NCI-H2196 treated with DMSO at 0.1 percent for 48 hours (cell line): ENCODE measurements at regions not wholly inside any gene's neighbourhood (a gene's known extent, or its start where the extent isn't known, plus 50 kb on each side); places are given as distances from the start of the nearest gene placed in this dataset.
"Not testable (repeated sequence)": the region's sequence is repeated elsewhere in the genome, so short reads cannot be mapped to it uniquely, and the experiment has no call there.

Experiments used
- DNase-seq: peaks from one replicate; lab custom pipeline; 2025; ENCODE audit not compliant: unreplicated experiment; lab: John Stamatoyannopoulos, UW

DNA sequence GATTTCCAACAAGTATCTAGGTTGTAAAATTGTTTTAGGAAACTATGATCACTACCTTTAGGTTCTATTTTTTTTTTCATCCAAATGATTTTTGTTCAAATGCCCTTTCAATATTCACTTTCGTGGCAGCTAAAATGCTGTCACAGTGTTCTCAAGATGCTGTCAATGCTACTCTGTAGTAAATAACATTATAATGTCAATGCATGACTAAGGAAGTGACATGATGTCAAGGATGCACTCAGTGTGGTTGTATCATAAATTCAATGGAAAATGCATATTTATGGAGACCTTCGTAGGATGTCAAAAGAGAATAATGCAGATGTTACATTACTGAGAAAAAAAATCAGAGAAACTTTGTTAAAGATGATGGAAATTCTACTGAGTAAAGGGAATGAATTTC, 673.8 kb downstream of the ANKRD7 start:
- no peak for DNase-seq

DNA sequence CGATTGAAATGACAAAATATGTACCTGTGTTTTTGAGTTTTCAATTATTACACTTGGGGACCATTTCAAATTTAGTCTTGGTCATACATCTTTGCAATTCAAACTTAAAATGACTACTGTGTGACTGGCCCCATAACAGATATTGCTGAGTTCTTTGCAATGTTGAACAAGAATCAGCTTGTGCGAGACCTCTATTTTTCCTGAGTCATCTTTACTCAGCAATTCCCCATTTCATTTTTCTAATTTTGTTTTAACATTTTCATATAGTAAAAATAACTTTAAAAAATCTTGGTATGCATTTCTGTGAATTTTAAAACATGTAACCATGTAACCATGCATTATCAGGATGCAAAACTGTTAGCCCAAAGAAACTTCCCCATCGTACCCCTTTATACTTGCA, 678.1 kb downstream of the ANKRD7 start:
- DNase-seq: no peak

DNA sequence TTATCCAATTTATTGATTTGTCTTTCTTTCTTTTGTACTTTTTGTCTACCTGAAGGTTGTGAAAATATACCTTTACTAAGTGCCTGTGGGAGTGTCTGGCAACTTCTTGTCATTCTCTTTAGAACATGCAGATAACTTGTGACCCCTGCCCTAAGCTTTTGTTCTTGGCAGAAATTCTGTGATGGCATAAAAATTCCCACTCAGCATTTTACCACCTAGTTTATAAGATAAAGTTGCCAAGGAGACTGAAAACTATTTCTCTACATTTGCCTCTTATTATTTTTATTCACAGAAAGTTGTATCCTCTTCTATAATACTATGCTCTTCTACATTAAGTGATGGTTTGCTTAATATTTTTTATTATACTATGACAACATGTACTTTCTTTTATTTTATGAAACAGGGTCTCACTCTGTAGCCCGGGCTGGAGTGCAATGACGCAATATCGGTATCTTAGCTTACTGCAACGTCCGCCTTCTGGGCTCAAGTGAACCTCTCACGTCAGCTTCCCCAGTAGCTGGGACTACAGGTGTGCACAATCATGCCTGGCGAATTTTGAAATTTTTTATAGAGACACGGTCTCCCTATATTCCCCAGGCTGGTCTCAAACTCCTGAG, 683.5 kb downstream of the ANKRD7 start:
- DNase-seq: no peak

DNA sequence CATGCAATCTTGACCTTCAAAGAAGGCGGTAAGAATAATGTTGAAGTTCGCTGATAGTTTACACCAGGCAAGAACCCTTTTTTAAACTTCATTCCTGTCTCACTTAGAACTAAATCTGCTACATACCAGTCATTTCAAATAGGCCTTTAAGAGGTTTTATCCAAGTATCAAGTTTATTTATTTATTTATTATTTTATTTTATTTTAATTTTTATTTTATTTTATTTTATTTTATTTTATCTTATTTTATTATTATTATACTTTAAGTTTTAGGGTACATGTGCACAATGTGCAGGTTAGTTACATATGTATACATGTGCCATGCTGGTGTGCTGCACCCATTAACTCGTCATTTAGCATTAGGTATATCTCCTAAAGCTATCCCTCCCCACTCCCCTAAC, 691.6 kb downstream of the ANKRD7 start:
- DNase-seq: not testable (repeated sequence)

DNA sequence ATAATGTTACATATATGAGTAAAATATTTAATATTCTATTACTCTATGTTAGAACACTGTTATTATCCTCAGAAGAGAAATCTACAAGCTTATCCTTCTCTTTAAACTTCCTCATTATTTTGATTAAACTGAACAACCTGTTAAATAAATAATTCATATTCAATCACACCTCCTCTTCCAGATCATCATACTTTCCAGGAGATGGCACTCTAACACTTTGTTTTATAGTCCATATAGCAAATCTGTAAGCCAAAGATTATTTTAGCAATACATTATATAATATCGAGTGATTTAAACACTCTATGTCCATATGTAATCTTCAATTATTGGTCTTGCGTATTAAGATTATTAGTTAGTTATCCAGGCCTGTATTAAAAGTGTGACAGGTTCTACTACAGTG, 694.1 kb downstream of the ANKRD7 start:
- no peak for DNase-seq

DNA sequence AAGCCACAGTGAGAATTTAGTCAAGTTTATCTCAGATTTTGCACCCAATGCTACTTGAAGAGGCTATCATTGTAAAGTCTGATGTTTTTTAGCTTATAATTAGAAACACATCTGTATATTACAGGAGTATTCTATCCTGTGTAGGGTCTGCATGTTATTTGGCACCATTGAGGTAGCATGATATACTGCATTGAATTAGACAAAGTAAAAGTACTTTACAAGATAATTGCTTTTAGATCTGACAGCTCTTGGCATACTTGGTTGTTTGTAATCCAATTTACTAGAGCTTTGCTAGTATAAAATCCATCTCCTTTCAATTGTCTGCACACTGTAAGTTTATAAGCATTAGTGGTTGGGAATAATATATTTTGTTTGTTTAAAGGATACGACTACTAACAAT, 714.3 kb downstream of the ANKRD7 start:
- DNase-seq: no peak

DNA sequence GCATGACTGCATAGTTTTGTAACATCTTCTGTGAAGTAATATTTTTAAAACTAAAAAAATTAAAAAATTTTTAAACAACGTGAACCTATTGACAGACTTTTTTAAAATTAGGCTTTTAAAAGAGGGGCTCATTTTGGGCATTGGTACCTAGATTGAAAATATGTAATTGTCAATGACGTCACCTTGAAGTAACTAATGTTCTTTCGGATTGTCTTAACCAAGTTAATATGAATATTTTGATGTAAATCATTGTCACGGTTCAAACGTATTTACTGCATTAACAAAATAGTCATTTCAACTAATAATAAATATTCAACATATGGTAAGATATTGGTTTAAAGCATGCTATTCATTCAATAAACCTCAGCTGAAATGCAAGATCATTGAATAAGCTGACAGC, 719.8 kb downstream of the ANKRD7 start:
- no peak for DNase-seq

DNA sequence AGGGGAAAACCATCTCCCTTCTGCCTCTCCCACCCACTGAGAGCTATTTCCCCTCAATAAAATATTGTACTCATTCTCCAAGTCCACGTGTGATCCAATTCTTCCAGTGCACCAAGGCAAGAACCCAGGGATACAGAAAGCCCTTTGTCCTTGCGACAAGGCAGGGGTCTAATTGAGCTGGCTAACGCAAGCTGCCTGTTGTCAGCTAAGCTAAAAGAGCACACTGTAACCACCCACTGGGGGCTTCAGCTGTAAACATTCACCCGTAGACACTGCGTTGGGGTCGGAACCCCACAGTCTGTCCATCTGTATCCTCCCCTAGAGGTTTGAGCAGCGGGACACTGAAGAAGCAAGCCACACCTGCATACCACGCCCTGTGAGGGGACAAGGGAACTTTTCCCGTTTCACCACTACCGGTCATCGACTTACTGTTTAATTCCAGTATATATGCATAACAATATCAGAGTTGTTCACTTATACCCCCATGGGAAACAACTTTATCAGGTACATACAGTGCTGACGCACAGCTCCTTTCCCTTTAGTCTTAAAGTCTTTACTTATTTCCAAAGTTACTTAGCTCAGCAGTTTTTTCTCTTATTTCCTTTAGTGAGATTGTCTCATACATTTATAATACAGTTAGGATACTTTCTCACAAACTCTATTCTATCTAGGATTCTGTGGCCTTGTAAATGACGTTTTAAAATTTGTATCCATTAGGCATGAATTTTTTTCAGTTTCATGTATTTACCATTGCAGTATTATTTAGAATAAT, 721.6 kb downstream of the ANKRD7 start:
- no peak for DNase-seq

DNA sequence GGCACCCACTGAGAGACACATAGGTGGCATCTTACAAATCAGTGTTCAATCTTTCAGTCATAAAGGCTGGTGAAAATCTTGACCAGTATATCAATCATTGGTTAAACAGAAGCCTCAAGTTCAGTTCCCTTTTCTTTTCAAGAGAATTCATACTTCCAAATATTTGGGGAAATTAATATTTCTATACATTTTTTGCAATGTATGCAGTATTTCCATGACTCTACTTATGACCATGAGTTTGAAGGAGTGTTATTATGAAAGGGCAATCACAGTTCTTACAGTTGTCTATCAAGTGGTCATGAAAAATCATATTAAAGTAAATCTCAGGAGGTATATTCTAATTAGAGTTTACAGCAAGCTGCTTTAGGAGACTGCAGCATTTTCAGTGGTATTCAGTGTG, 724.0 kb downstream of the ANKRD7 start:
- DNase-seq: no peak

DNA sequence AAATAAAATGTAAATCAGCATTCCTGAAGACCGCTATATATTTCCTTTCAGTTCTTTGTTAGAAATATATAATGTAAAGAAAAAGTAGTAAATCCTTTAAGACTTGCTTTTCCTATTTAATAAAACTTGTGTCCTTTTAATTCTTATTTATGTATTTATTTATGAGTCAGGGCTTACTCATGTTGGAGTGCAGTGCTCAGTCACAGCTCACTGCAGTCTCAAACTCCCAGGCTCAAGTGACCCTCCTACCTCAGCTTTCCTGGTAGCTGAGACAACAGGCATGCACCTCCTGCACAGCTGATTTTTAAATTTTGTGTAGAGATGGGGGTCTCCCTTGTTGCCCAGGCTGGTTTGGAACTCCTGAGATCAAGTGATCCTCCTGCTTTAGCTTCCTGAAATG, 724.5 kb downstream of the ANKRD7 start:
- no peak for DNase-seq

DNA sequence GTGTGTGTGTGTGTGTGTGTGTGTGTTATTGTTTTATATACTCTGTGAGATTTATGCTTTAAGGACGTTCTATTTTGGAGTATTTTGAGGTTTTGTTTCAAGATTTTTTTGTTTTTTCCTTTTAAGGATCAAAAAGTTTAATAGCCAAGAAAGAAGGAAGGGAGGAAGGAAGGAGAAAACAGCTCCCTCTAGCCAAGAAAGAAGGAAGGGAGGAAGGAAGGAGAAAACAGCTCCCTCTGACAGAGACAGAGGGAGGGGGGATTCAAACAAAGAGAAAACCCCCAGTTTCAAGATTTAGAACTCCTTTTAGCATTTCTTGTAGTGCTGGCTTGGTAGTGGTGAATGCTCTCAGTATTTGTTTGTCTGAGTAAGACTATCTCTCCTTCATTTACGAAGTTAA, 731.8 kb downstream of the ANKRD7 start:
- DNase-seq: not testable (repeated sequence)

DNA sequence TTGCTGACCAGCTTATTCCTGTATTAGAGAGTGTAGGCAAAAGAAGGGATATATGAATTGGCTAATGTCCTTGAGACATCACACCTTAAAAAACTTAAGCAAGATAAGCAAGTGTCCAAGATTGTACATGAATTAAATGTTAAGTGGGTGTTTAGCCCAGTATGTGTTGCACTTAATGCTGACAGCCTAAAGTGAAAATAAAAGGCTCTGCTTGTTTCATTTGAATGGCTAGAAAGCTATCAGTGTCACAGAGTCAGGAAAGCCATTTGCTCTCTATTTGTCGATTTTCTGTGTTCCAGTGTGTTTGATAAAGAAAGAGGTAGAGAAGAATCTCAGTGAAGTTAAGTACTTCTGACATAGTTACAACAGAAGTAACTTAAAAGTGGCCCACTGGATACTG, 744.9 kb downstream of the ANKRD7 start:
- no peak for DNase-seq

DNA sequence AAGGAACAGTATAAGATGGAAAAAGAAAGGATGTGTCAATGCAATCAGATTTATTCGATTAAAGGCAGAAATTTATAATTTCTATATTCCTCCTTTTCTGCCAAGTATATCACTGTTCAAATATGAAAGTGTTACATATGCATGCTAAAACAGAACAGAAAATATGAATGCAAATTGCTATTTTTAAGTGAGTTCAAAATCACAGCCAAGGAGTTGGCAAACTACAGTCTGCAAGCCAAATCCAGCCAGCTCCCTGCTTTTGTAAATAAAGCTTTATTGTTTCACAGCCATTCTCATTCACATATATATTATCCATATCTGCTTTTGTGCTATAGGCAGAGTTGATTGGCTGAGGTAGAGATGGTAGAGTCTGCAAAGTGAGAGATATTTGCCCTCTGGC, 747.2 kb downstream of the ANKRD7 start:
- DNase-seq: no peak

DNA sequence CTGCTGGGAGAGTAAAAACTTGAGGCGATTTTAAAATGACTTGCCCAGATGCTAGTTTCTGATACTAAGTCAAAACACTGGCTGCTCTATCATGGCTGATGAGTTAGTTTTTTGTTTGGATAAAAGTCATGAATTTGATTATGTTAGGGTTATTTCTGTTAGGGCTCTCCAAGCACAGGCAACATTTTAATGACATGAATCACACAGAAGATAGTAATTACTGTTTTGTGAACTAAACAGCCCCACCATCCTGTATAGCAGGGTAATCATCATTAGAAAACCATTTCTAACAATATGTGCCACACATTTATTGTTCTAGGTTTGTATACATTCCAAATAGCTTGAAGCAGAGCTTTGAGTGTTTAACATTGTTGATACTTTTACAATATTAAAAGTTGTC, 750.3 kb downstream of the ANKRD7 start:
- DNase-seq: no peak

DNA sequence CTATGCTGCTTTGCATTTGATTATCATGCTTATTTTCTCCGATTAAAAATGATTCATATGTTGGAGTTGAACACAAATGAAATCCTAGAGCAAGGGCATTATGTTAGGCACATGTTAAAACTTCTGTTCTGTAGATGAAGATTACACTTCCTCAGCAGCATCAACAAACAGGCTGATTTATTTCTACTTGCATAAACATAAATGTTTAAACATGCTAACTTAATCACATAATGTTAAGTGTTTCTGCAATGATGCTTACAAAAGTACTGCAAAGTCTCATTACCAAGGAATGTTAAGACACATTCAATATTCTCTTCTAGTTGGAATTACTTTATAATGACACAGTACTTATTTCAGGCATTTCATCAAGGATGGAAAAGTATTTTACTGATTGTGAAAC, 770.8 kb downstream of the ANKRD7 start:
- DNase-seq: no peak

DNA sequence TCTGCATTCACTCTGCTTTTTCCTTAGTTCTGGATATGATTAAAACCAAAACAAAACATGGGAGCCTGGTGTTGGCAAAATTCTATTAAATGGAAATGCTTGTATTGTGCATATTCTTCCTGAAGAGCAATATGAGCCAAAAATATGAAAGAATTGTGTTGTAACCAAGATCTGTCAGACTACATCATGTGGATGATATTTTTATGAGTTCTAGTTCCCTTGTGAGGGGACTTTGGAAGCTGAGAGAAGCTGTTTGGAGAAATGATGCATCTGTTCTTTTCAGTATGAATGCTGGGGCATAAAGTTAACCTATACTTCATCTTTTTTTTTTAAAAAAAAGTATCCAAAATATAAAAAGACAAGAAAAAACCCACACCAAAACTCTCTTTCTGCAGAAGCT, 782.7 kb downstream of the ANKRD7 start:
- DNase-seq: no peak

DNA sequence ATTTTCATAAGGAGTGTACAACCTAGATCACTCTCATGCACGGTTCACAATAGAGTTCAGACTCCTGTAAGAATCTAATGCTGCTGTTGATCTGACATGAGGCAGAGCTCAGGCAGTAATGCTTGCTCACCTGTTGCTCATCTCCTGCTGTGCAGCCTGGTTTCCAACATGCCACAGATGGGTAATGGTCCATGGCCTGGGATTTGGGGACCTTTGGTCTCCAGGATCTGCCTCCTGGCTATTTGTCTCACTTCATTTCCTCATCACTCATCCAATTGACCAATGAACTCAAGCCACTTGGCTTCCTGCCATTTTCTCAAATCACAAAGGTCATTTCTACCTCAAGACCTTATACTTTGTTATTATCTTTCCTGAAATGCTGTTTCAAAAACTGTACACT, 786.1 kb downstream of the ANKRD7 start:
- no peak for DNase-seq

DNA sequence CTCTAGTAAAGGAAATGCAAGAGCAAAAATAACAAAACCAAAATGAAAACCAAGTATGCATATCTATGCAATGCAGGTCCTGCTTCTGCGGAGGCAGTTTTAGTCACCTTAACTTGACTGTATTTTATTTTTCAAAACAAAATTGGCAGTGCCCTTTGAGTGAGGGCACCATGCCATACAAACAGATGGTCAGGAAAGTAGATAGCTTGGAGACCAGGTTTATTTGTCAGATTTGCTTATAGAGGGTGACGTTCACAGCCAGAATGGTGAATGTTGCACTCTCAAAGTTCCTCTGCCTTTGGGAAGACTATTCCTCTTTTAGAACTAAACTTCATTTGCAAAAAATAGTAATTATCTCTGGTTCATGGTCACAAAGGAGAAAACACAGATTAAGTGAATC, 801.9 kb downstream of the ANKRD7 start:
- DNase-seq: no peak

DNA sequence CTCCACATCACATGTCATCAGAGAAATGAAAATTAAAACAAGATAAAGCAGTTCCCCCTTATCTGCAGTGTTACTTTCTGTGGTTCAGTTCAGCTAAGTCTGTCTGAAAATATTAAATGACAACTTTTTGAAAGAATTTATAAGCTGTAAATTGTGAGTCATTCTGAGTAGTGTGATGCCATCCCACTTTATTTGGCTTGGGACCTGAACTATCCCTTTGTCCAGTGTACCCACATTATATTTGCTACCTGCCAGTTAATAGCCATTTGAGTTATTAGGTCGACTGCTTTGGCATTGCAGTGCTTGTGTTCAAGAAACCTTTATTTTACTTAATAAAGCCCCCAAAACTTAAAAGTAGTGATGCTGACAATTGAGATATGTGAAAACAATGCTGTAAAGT, 804.2 kb downstream of the ANKRD7 start:
- DNase-seq: no peak

DNA sequence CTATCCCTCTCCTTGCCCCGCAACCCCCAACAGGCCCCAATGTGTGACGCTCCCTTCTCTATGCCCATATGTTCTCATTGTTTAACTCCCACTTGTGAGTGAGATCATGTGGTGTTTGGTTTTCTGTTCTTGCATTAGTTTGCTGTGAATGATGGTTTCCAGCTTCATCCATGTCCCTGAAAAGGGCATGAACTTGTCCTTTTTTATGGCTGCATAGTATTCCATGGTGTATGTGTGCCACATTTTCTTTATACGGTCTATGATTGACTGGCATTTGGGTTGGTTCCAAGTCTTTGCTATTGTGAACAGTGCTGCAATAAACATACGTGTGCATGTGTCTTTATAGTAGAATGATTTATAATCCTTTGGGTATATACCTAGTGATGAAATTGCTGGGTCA, 807.6 kb downstream of the ANKRD7 start:
- DNase-seq: not testable (repeated sequence)

DNA sequence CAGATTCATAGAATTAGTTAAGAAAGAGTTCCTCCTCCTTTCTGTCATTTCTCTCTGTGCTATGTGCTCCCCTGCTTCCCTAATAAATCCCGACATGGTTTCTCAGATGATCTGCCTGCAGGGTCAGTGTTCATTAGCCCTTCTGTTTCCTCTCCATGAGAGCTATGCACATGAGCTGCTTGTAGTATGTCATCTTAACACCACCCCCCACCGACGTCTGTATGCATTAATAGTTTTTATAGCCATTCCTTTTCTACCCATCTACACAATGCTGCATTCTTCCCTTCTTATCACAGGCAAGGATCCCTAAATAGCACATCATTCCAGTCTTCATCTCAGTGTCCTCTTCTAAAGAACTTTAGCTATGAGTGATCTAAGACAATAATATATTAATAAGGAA, 809.1 kb downstream of the ANKRD7 start:
- DNase-seq: no peak

DNA sequence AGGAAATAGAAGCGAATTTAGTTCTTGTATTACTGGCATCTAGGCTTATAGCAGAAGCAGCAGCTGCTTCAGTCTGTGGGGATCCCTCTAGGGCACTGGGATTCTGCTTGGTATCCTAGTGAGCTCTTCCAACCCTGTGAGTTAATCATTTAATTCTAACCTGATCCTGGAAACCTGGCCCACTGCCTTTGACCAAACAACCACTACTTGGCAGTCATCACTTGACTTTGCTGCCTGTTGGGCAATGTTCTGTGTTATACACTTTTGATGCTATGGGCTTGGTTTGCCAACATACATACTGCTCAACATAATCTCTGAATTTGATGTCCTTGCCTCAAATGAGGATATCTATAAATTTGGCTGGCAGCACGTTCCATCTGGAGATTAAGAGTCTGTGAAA, 813.4 kb downstream of the ANKRD7 start:
- DNase-seq: no peak

DNA sequence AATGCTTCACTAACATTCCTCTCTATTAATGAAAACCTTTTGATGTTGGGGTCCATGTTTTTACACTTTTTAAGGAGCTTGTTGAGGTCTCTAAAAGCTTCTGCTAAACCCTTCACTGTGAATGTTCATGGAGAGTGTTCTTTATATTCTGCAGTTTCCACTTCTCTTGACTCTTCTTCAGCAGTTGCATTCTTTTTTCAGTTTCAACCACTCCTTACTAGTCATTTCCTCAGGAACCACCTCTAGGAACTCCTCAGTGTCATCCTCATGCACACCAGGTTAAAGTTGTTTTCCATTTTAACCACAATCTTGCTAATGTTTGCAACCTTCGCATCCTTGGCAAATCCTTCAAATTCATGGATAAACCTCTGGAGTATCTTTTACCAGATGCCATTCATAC, 821.6 kb downstream of the ANKRD7 start:
- DNase-seq: no peak
